ENCODE measurements at regions not wholly inside any gene's neighbourhood (a gene's known extent, or its start where the extent isn't known, plus 50 kb on each side); places are given as distances from the start of the nearest gene placed in this dataset.

- DNase-seq (no peak), ATAC-seq (no peak)
- TF ChIP-seq, protein P1, sequence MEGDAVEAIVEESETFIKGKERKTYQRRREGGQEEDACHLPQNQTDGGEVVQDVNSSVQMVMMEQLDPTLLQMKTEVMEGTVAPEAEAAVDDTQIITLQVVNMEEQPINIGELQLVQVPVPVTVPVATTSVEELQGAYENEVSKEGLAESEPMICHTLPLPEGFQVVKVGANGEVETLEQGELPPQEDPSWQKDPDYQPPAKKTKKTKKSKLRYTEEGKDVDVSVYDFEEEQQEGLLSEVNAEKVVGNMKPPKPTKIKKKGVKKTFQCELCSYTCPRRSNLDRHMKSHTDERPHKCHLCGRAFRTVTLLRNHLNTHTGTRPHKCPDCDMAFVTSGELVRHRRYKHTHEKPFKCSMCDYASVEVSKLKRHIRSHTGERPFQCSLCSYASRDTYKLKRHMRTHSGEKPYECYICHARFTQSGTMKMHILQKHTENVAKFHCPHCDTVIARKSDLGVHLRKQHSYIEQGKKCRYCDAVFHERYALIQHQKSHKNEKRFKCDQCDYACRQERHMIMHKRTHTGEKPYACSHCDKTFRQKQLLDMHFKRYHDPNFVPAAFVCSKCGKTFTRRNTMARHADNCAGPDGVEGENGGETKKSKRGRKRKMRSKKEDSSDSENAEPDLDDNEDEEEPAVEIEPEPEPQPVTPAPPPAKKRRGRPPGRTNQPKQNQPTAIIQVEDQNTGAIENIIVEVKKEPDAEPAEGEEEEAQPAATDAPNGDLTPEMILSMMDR (IDR thresholded peaks at IDR 0.05): no peak
- Histone ChIP-seq H3K4me1 (no peaks in the 10 kb centered on the region), H3K4me3 (no peak overlapping the region), H3K27ac (no peak overlapping the region), H3K27me3 (ENCODE audit: insufficient read depth in 3 of 3, low read length in 2 of 3) (peaks cover 0 to 2% (median 0%) of the 10 kb centered on the region in 3 donors), H3K9me3 (no peaks in the 10 kb centered on the region), H3K36me3 (ENCODE audit: insufficient read depth in 1 of 2, low read depth in 1 of 2) (no peaks in the 10 kb centered on the region)
- WGBS, 3 donors: 64 to 84% (median 66%) methylated on average over 7 of the region's 7 CpGs
- intact Hi-C loops (cut with DNase I): loop anchor here in 1 of 2 donors (10.0 kb wide), 1 partner anchor 58 kb away; no protein-coding TSS in a partner anchor
Measured at GRCh38 chr22:48422900-48423480, 1404.7 kb downstream of the BRD1 start.

DNA sequence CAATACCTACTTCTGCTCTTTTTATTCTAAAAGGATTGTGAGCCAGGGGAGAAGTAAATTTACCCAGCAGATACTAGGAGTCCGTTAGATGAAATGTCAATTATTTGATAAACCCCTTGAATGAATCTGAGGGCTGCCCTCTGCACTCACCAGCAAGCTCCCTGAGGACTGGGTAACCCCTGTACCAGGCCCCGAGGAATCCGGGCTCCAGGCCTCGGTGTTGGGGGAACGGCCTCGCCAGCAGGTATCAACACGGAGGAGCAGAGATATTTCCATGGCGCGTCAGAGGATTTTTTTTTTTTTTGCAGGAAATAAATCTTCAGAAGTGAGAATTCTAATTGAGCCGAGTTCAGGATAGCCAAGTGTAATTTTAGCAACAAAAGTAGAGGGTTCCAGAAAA lies 1408.8 kb downstream of the BRD1 start:
- DNase-seq (no peak), ATAC-seq (no peak)
- H3K36me3 ChIP-seq (ENCODE audit: insufficient read depth in 1 of 2, low read depth in 1 of 2): no peaks in the 10 kb centered on the region
- intact Hi-C loops (cut with DNase I): no loop called here
- no peaks in the 10 kb centered on the region for H3K4me1 ChIP-seq
- no peaks in the 10 kb centered on the region for H3K27me3 ChIP-seq (ENCODE audit: insufficient read depth in 3 of 3, low read length in 2 of 3)
- 85 to 88% (median 86%) methylated on average over 10 of the region's 10 CpGs for WGBS, 3 donors
- no peak overlapping the region for H3K4me3 ChIP-seq
- no peak overlapping the region for H3K27ac ChIP-seq
- no peaks in the 10 kb centered on the region for H3K9me3 ChIP-seq
- TF ChIP-seq, protein P1 (IDR thresholded peaks at IDR 0.05): no peak

- H3K4me3 ChIP-seq: no peak overlapping the region
- intact Hi-C loops (cut with DNase I): no loop called here
- no peak for DNase-seq
- no peak for ATAC-seq
- H3K4me1 ChIP-seq: no peaks in the 10 kb centered on the region
- 69 to 76% (median 72%) methylated on average over 23 to 24 of the region's 24 CpGs for WGBS, 3 donors
- no peaks in the 10 kb centered on the region for H3K36me3 ChIP-seq (ENCODE audit: insufficient read depth in 1 of 2, low read depth in 1 of 2)
- TF ChIP-seq, protein P1 (IDR thresholded peaks at IDR 0.05): no peak
- no peaks in the 10 kb centered on the region for H3K9me3 ChIP-seq
- no peak overlapping the region for H3K27ac ChIP-seq
- H3K27me3 ChIP-seq (ENCODE audit: insufficient read depth in 3 of 3, low read length in 2 of 3): no peaks in the 10 kb centered on the region
Measured at GRCh38 chr22:48417225-48418070, 1410.2 kb downstream of the BRD1 start.

GRCh38 chr22:48416396-48417224 lies 1411.1 kb downstream of the BRD1 start:
- TF ChIP-seq, protein P1 (IDR thresholded peaks at IDR 0.05): no peak
- H3K9me3 ChIP-seq: no peaks in the 10 kb centered on the region
- no peak overlapping the region for H3K27ac ChIP-seq
- H3K4me1 ChIP-seq: no peaks in the 10 kb centered on the region
- no peak overlapping the region for H3K4me3 ChIP-seq
- no peaks in the 10 kb centered on the region for H3K27me3 ChIP-seq (ENCODE audit: insufficient read depth in 3 of 3, low read length in 2 of 3)
- DNase-seq (no peak), ATAC-seq (no peak)
- WGBS, 3 donors: 45 to 48% (median 46%) methylated on average over 16 of the region's 16 CpGs
- no peaks in the 10 kb centered on the region for H3K36me3 ChIP-seq (ENCODE audit: insufficient read depth in 1 of 2, low read depth in 1 of 2)
- intact Hi-C loops (cut with DNase I): no loop called here

Data from psoas muscle (tissue), 7 donors.